ENCODE measurements at regions not wholly inside any gene's neighbourhood (a gene's known extent, or its start where the extent isn't known, plus 50 kb on each side); places are given as distances from the start of the nearest gene placed in this dataset.
"Not testable (repeated sequence)": the region's sequence is repeated elsewhere in the genome, so short reads cannot be mapped to it uniquely, and the experiment has no call there.

DNA sequence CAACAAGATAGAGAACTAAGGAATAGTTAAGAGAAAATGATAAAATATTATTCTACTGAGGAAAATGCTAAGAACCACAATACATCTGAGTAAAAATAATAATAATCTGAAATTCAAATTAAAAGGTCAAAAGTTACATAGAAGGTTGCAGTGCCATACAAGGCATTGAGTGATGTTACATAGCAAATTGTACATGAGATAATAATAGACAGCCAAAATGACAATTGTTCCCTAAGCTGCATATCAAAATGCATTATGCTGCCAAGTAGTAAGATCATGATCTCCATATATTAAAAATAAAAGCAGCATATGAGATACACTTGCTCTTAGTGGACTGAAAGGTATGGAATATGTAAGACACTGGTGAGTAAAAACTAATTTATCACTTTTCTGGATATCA, 547.7 kb downstream of the KCNT2 start:
- no peaks in the 10 kb centered on the region for H3K36me3 Mint-ChIP-seq (ENCODE audit: low read depth)
- TF ChIP-seq, protein P1, sequence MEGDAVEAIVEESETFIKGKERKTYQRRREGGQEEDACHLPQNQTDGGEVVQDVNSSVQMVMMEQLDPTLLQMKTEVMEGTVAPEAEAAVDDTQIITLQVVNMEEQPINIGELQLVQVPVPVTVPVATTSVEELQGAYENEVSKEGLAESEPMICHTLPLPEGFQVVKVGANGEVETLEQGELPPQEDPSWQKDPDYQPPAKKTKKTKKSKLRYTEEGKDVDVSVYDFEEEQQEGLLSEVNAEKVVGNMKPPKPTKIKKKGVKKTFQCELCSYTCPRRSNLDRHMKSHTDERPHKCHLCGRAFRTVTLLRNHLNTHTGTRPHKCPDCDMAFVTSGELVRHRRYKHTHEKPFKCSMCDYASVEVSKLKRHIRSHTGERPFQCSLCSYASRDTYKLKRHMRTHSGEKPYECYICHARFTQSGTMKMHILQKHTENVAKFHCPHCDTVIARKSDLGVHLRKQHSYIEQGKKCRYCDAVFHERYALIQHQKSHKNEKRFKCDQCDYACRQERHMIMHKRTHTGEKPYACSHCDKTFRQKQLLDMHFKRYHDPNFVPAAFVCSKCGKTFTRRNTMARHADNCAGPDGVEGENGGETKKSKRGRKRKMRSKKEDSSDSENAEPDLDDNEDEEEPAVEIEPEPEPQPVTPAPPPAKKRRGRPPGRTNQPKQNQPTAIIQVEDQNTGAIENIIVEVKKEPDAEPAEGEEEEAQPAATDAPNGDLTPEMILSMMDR (IDR thresholded peaks at IDR 0.05; ENCODE audit: unreplicated experiment in 3 of 3), result no peak
- H3K4me1 Mint-ChIP-seq, result no peaks in the 10 kb centered on the region
- no peak overlapping the region for H3K4me3 Mint-ChIP-seq
- no peaks in the 10 kb centered on the region for H3K9me3 Mint-ChIP-seq
- H3K27me3 Mint-ChIP-seq (ENCODE audit: low read depth), result no peaks in the 10 kb centered on the region
- no peak overlapping the region for H3K27ac Mint-ChIP-seq

DNA sequence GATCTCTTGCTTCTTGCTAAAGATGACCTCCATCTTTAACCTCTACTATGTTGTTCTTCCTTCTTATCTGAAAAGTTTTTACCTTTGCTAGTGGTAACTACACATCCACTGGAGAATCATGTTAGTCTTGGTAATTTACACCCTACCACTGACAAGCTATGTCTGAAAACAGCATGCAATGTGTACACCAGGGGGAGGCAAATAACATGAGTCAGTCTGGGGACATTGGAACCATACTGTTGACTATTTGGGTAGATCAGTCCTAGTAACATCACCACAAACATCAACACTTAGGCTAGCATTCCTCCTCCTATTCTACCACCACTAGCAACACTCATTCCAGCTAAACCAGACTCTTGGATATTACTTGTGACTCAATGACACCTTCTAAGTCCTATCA, 549.0 kb downstream of the KCNT2 start:
- H3K27me3 Mint-ChIP-seq (ENCODE audit: low read depth), result no peaks in the 10 kb centered on the region
- TF ChIP-seq, protein P1 (IDR thresholded peaks at IDR 0.05; ENCODE audit: unreplicated experiment in 3 of 3), result no peak
- no peaks in the 10 kb centered on the region for H3K9me3 Mint-ChIP-seq
- H3K4me3 Mint-ChIP-seq, result no peak overlapping the region
- no peaks in the 10 kb centered on the region for H3K36me3 Mint-ChIP-seq (ENCODE audit: low read depth)
- no peak overlapping the region for H3K27ac Mint-ChIP-seq
- no peaks in the 10 kb centered on the region for H3K4me1 Mint-ChIP-seq

DNA sequence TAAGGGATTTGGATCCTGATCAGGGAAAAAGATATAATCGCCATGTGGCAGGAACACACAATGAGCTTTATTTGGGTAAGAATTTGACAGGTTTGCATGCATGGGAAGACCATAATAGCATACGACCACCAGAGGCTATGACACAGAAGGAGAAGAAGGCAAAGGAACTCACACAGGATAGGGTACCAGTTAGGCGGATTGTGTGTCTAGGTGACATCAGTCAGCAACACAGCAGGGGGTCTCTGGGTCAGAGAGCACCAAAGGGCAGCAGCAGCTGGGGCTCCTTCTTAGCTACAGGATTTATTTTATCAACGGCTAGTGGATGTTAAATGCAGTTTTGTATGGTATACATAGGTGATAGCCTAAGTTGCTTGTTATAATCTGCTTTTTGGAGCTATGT, 551.3 kb downstream of the KCNT2 start:
- Mint-ChIP-seq H3K4me3 (no peak overlapping the region), H3K4me1 (no peaks in the 10 kb centered on the region), H3K9me3 (no peaks in the 10 kb centered on the region), H3K27me3 (ENCODE audit: low read depth) (no peaks in the 10 kb centered on the region), H3K27ac (no peak overlapping the region), H3K36me3 (ENCODE audit: low read depth) (no peaks in the 10 kb centered on the region)
- TF ChIP-seq, protein P1 (IDR thresholded peaks at IDR 0.05; ENCODE audit: unreplicated experiment in 3 of 3), result no peak

DNA sequence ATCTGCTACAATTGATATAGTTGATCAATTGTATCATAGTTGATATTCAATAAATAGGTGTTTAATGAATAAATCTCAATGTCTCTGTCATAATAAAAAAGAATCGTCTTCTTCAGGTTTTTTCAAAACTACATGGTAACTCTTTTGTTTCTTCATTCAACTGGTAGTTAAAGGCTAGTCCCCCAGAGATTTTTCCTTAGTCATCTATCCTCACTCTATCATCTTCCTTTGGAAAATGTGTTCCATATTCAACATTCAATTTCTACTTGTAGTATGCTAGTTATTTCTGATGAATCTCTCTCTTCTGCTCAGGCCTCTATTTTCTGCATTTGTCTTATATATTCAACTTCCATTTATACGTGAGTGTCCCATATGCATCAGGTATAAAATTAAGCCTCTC, 558.8 kb downstream of the KCNT2 start:
- Mint-ChIP-seq H3K27me3 (ENCODE audit: low read depth) (no peaks in the 10 kb centered on the region), H3K36me3 (ENCODE audit: low read depth) (no peaks in the 10 kb centered on the region)

DNA sequence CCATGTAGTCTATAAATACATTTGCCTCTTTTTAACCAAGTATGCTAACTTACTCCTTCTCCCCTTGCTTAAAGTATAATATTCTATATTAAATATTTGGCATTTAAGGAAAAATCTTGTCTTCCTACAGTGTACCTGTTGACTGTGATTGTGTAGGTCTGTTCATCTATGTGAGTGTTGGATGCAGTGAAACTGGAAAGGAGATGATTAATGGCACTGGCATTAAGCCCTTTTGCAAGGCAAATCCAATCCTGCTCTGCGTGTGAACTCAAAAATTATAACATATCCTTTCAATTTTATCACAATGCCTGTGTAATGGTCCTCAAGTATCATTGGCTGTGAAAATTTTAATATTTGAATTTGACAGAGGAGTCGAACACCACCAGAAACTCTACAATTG, 565.0 kb downstream of the KCNT2 start:
- no peak overlapping the region for H3K4me3 Mint-ChIP-seq
- no peak overlapping the region for H3K27ac Mint-ChIP-seq
- TF ChIP-seq, protein P1 (IDR thresholded peaks at IDR 0.05; ENCODE audit: unreplicated experiment in 3 of 3), result no peak
- H3K9me3 Mint-ChIP-seq, result peaks cover 16% of the 10 kb centered on the region
- H3K4me1 Mint-ChIP-seq, result no peaks in the 10 kb centered on the region
- no peaks in the 10 kb centered on the region for H3K36me3 Mint-ChIP-seq (ENCODE audit: low read depth)
- H3K27me3 Mint-ChIP-seq (ENCODE audit: low read depth), result no peaks in the 10 kb centered on the region

More for the DNA sequence above, 558.8 kb downstream of the KCNT2 start:
- no peak overlapping the region for H3K4me3 Mint-ChIP-seq
- TF ChIP-seq, protein P1 (IDR thresholded peaks at IDR 0.05; ENCODE audit: unreplicated experiment in 3 of 3), result no peak
- no peaks in the 10 kb centered on the region for H3K9me3 Mint-ChIP-seq
- H3K4me1 Mint-ChIP-seq, result no peaks in the 10 kb centered on the region
- no peak overlapping the region for H3K27ac Mint-ChIP-seq

DNA sequence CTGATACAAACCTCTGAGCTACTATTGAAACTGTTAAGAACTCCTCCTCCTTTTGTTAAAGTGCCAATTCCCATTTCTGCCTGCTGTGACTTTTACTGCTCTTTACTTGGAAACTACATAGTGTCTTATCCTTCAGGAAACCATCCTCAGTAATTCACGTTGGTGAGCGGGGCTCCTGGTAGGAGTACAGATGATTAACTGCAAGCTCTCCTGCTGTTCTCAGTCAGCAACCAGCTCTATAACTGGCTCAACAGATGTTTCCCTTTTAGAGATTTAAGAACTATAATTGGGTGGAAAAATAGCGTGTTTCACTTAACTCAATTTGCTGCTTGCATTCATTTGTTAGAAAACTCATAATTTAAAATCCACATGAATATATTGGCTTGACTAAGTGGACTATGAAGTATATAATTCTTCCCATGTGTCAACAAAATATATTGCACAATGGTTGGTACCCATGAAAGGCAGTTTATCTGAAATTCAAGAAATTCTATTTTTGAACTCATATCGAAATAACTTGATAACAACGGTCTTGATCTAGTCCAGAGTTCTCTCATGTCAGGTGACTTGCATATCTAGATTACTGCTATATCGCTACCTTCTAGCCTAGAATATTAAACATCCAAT, 574.0 kb downstream of the KCNT2 start:
- no peaks in the 10 kb centered on the region for H3K4me1 Mint-ChIP-seq
- H3K27ac Mint-ChIP-seq, result no peak overlapping the region
- H3K36me3 Mint-ChIP-seq (ENCODE audit: low read depth), result no peaks in the 10 kb centered on the region
- TF ChIP-seq, protein P1 (IDR thresholded peaks at IDR 0.05; ENCODE audit: unreplicated experiment in 3 of 3), result no peak
- peaks cover 5% of the 10 kb centered on the region for H3K9me3 Mint-ChIP-seq
- no peak overlapping the region for H3K4me3 Mint-ChIP-seq
- peaks cover 9% of the 10 kb centered on the region for H3K27me3 Mint-ChIP-seq (ENCODE audit: low read depth)

DNA sequence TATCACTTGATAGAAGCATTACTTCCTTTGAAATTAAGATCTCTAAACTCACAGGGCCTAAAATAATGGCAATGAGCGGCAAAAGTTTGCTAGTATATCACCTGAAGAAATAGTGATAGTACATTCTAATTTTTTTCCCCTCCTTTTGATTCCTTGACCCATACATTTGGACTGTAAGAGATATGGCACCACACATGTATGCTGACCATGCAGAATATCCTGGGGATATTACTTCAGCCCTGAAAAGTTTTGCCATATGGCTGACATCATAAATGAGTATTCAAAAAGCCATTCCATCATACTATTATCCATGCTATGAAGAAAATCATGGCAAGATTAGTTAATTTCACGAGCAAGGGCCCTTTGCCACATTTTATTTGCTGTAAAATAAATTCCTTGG, 576.9 kb downstream of the KCNT2 start:
- H3K9me3 Mint-ChIP-seq; H3K4me1 Mint-ChIP-seq; H3K36me3 Mint-ChIP-seq (ENCODE audit: low read depth); H3K27ac Mint-ChIP-seq; H3K4me3 Mint-ChIP-seq: not testable (repeated sequence)
- peaks cover 27% of the 10 kb centered on the region for H3K27me3 Mint-ChIP-seq (ENCODE audit: low read depth)
